HK-2 (cell line): ENCODE measurements at regions not wholly inside any gene's neighbourhood (a gene's known extent, or its start where the extent isn't known, plus 50 kb on each side); places are given as distances from the start of the nearest gene placed in this dataset.

ENCODE experiments used
- DNase-seq: peaks from one replicate; pipeline ENCODE4 v3.0.0-alpha.2; 2018; ENCODE audit not compliant: unreplicated experiment

- no peak for DNase-seq
Observed at GRCh38 chr2:209369656-209370055, 54.2 kb upstream of the MAP2 start.

GRCh38 chr2:209371407-209371806 is 52.4 kb upstream of the MAP2 start:
- DNase-seq, result no peak
